Natural killer cell (primary cell): ENCODE measurements at regions not wholly inside any gene's neighbourhood (a gene's known extent, or its start where the extent isn't known, plus 50 kb on each side); places are given as distances from the start of the nearest gene placed in this dataset.

Experiments used
- ATAC-seq, 3 donors: fragments of 150-1000 bp in 2 of 3; fragments of 200-7000 bp in 1 of 3; cut with Tn5 transposase; 1 replicate in 1 of 3; 2 replicates in 2 of 3; pipeline ENCODE4 v1.10.0; 2021; ENCODE audit warnings: mild to moderate bottlenecking in 2 of 3, moderate library complexity in 2 of 3
- DNase-seq, 2 donors: peaks; one replicate each; pipeline versions ENCODE4 v3.0.0 to v3.0.0-alpha.2; 2013 to 2021; ENCODE audit warnings: mixed read lengths in 1 of 2
- H3K27ac ChIP-seq: one replicate; pipeline ENCODE4 v1.5.1; 2013; ENCODE audit warnings: mild to moderate bottlenecking, low read length
- H3K27me3 ChIP-seq: one replicate; pipeline ENCODE4 v1.6.1; 2013; ENCODE audit warnings: low read length; ENCODE audit not compliant: control insufficient read depth, insufficient read depth
- H3K36me3 ChIP-seq: one replicate; pipeline ENCODE4 v1.6.1; 2013; ENCODE audit warnings: low read length; ENCODE audit not compliant: control insufficient read depth, insufficient read depth
- H3K4me1 ChIP-seq: one replicate; pipeline ENCODE4 v1.6.1; 2013; ENCODE audit warnings: low read length; ENCODE audit not compliant: control insufficient read depth, insufficient read depth
- H3K4me3 ChIP-seq: one replicate; pipeline ENCODE4 v1.5.1; 2013; ENCODE audit warnings: low read length
- H3K9me3 ChIP-seq: one replicate; pipeline ENCODE4 v1.6.1; 2013; ENCODE audit warnings: low read length; ENCODE audit not compliant: control insufficient read depth, insufficient read depth
- H3K27ac Mint-ChIP-seq, 2 donors: one replicate each; pipeline ENCODE4 v1.8.0; 2022; ENCODE audit warnings: mild to moderate bottlenecking in 2 of 2, mixed read lengths in 2 of 2, moderate library complexity in 1 of 2
- H3K27me3 Mint-ChIP-seq, 2 donors: one replicate each; pipeline ENCODE4 v1.8.0; 2022; ENCODE audit warnings: low read depth in 2 of 2, mixed read lengths in 2 of 2
- H3K36me3 Mint-ChIP-seq: one replicate; pipeline ENCODE4 v1.8.0; 2022; ENCODE audit warnings: mixed read lengths
- H3K4me1 Mint-ChIP-seq, 2 donors: one replicate each; pipeline ENCODE4 v1.8.0; 2022; ENCODE audit warnings: mixed read lengths in 2 of 2
- H3K4me3 Mint-ChIP-seq: one replicate; pipeline ENCODE4 v1.8.0; 2022; ENCODE audit warnings: mild to moderate bottlenecking, moderate library complexity, mixed read lengths
- H3K9me3 Mint-ChIP-seq, 2 donors: one replicate each; pipeline ENCODE4 v1.8.0; 2022; ENCODE audit warnings: mixed read lengths in 2 of 2
- CTCF ChIP-seq: fragments of 200-600 bp; IDR thresholded peaks from one replicate; pipeline ENCODE4 v1.8.0; 2022; ENCODE audit warnings: antibody characterized with exemption
- WGBS: methylation state at CpG from one replicate; pipeline ENCODE4 v1.1.7; 2013; ENCODE audit warnings: missing lambda C conversion rate; ENCODE audit not compliant: insufficient coverage; 5-methylcytosine and 5-hydroxymethylcytosine counted together
- intact Hi-C: fragments of 100-400 bp; cut with micrococcal nuclease; formaldehyde crosslinking; loops from one replicate; pipeline ENCODE4 v1.14.2; 2022

- no peaks in the 10 kb centered on the region for H3K4me1 ChIP-seq
- H3K9me3 ChIP-seq = no peaks in the 10 kb centered on the region
- Mint-ChIP-seq H3K36me3 (no peaks in the 10 kb centered on the region), H3K4me3 (no peak overlapping the region), H3K4me1 (no peaks in the 10 kb centered on the region), H3K9me3 (no peaks in the 10 kb centered on the region), H3K27me3 (no peaks in the 10 kb centered on the region), H3K27ac (no peak overlapping the region)
- no peaks in the 10 kb centered on the region for H3K27me3 ChIP-seq
- WGBS = 58% methylated on average over 2 of the region's 3 CpGs
- no peak overlapping the region for H3K27ac ChIP-seq
- no peak for TF ChIP-seq CTCF
- H3K4me3 ChIP-seq = no peak overlapping the region
- no peak for DNase-seq
- intact Hi-C loops = no loop called here
- H3K36me3 ChIP-seq = no peaks in the 10 kb centered on the region
- no peak for ATAC-seq
These were observed 240.0 kb downstream of the NUF2 start for GRCh38 chr1:163561580-163562295.

GRCh38 chr1:163562355-163562754 lies 240.6 kb downstream of the NUF2 start:
- Histone ChIP-seq H3K27me3 (no peaks in the 10 kb centered on the region), H3K9me3 (no peaks in the 10 kb centered on the region), H3K4me3 (no peak overlapping the region), H3K27ac (no peak overlapping the region), H3K4me1 (no peaks in the 10 kb centered on the region), H3K36me3 (no peaks in the 10 kb centered on the region)
- Mint-ChIP-seq H3K27me3 (no peaks in the 10 kb centered on the region), H3K9me3 (no peaks in the 10 kb centered on the region), H3K27ac (no peak overlapping the region), H3K4me1 (no peaks in the 10 kb centered on the region), H3K36me3 (no peaks in the 10 kb centered on the region), H3K4me3 (no peak overlapping the region)
- no peak for DNase-seq
- ATAC-seq = no peak
- WGBS = 80% methylated on average over 2 of the region's 2 CpGs
- TF ChIP-seq CTCF = no peak
- intact Hi-C loops = no loop called here

GRCh38 chr1:163565166-163565565 lies 243.4 kb downstream of the NUF2 start:
- no peak overlapping the region for H3K27ac ChIP-seq

More at GRCh38 chr1:163565166-163565565, 243.4 kb downstream of the NUF2 start:
- Histone ChIP-seq H3K4me1 (no peaks in the 10 kb centered on the region), H3K9me3 (no peaks in the 10 kb centered on the region), H3K27me3 (no peaks in the 10 kb centered on the region), H3K4me3 (no peak overlapping the region), H3K36me3 (no peaks in the 10 kb centered on the region)
- no peak for ATAC-seq
- Mint-ChIP-seq H3K4me1 (no peaks in the 10 kb centered on the region), H3K36me3 (no peaks in the 10 kb centered on the region), H3K27me3 (no peaks in the 10 kb centered on the region), H3K9me3 (no peaks in the 10 kb centered on the region), H3K27ac (no peak overlapping the region), H3K4me3 (no peak overlapping the region)
- TF ChIP-seq CTCF = no peak
- WGBS = 76% methylated on average over 3 of the region's 3 CpGs
- intact Hi-C loops = no loop called here
- no peak for DNase-seq
